Breast epithelium (tissue), 3 donors: ENCODE measurements at regions not wholly inside any gene's neighbourhood (a gene's known extent, or its start where the extent isn't known, plus 50 kb on each side); places are given as distances from the start of the nearest gene placed in this dataset.

Experiments used
- POLR2A ChIP-seq: fragments of 450-650 bp; IDR thresholded peaks from one replicate; pipeline ENCODE4 v1.6.1; 2016; ENCODE audit warnings: antibody characterized with exemption, mild to moderate bottlenecking, moderate library complexity
- POLR2AphosphoS5 ChIP-seq, 3 donors: sonication (generic); formaldehyde crosslinking; IDR thresholded peaks; one replicate each; pipeline ENCODE4 v1.6.1; 2017; ENCODE audit warnings: antibody characterized with exemption in 3 of 3
- TF ChIP-seq, protein P1 (sequence below), 3 donors: fragments of 450-650 bp; IDR thresholded peaks; one replicate each; pipeline ENCODE4 v1.5.1; 2016 to 2017; ENCODE audit warnings: antibody characterized with exemption in 3 of 3, mild to moderate bottlenecking in 3 of 3, moderate library complexity in 3 of 3

DNA sequence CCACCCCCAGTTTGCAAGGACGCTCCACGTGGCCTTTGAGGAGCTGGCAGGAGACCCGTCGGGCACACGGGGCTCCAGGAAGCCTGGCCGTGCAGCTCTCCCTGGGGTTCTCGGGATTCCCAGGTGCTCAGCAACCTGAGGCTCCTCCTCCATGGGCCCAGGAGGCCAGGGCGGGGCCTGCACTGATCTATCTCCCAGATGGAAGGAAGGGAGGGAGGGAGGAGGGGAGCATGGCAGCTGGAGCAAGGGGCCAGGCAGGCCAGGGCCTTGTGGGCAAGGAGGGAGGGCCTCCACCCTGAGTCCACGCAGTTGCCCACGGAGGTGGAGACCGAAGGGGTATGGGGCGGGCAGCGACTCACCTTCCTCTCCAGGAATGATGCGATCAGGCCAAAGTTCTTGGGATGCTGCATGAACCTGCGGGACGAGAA lies 127.3 kb downstream of the RFLNA start:
- TF ChIP-seq POLR2AphosphoS5 (IDR thresholded peaks at IDR 0.05) = no peak
- TF ChIP-seq, protein P1, sequence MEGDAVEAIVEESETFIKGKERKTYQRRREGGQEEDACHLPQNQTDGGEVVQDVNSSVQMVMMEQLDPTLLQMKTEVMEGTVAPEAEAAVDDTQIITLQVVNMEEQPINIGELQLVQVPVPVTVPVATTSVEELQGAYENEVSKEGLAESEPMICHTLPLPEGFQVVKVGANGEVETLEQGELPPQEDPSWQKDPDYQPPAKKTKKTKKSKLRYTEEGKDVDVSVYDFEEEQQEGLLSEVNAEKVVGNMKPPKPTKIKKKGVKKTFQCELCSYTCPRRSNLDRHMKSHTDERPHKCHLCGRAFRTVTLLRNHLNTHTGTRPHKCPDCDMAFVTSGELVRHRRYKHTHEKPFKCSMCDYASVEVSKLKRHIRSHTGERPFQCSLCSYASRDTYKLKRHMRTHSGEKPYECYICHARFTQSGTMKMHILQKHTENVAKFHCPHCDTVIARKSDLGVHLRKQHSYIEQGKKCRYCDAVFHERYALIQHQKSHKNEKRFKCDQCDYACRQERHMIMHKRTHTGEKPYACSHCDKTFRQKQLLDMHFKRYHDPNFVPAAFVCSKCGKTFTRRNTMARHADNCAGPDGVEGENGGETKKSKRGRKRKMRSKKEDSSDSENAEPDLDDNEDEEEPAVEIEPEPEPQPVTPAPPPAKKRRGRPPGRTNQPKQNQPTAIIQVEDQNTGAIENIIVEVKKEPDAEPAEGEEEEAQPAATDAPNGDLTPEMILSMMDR (IDR thresholded peaks at IDR 0.05) = no peak
- no peak for TF ChIP-seq POLR2A
